Bronchial epithelial cell (primary cell): ENCODE measurements at regions not wholly inside any gene's neighbourhood (a gene's known extent, or its start where the extent isn't known, plus 50 kb on each side); places are given as distances from the start of the nearest gene placed in this dataset.
"Not testable (repeated sequence)": the region's sequence is repeated elsewhere in the genome, so short reads cannot be mapped to it uniquely, and the experiment has no call there.

Source experiments
- DNase-seq: peaks from one replicate; pipeline ENCODE4 v3.0.0-alpha.2; 2010; ENCODE audit warnings: low read depth
- FAIRE-seq: peaks from 2 replicates; lab custom pipeline; 2011; peaks lifted over from hg19 to GRCh38; lab: Jason Lieb, UNC
- H3K27me3 ChIP-seq: 2 replicates; pipeline ENCODE4 v1.5.1; 2011; ENCODE audit warnings: low read length; ENCODE audit not compliant: control insufficient read depth, insufficient read depth
- H3K36me3 ChIP-seq: 2 replicates; pipeline ENCODE4 v1.5.1; 2011; ENCODE audit warnings: low read length; ENCODE audit not compliant: control insufficient read depth, insufficient read depth
- H3K4me3 ChIP-seq: 2 replicates; pipeline ENCODE4 v1.5.1; 2011; ENCODE audit warnings: mild to moderate bottlenecking, low read depth, low read length, control low read depth
- TF ChIP-seq, protein P1 (sequence below): IDR thresholded peaks from 2 replicates; pipeline ENCODE4 v1.5.1; 2011; ENCODE audit warnings: mild to moderate bottlenecking, moderate library complexity, low read length, control low read depth, inconsistent platforms; ENCODE audit not compliant: insufficient read depth, severe bottlenecking

GRCh38 chr4:55004831-55005230, 120.6 kb downstream of the KDR start:
- TF ChIP-seq, protein P1, sequence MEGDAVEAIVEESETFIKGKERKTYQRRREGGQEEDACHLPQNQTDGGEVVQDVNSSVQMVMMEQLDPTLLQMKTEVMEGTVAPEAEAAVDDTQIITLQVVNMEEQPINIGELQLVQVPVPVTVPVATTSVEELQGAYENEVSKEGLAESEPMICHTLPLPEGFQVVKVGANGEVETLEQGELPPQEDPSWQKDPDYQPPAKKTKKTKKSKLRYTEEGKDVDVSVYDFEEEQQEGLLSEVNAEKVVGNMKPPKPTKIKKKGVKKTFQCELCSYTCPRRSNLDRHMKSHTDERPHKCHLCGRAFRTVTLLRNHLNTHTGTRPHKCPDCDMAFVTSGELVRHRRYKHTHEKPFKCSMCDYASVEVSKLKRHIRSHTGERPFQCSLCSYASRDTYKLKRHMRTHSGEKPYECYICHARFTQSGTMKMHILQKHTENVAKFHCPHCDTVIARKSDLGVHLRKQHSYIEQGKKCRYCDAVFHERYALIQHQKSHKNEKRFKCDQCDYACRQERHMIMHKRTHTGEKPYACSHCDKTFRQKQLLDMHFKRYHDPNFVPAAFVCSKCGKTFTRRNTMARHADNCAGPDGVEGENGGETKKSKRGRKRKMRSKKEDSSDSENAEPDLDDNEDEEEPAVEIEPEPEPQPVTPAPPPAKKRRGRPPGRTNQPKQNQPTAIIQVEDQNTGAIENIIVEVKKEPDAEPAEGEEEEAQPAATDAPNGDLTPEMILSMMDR: no peak
- DNase-seq: no peak

GRCh38 chr4:55002431-55002830, 123.0 kb downstream of the KDR start:
- Histone ChIP-seq H3K36me3 (no peaks in the 10 kb centered on the region), H3K4me3 (no peak overlapping the region), H3K27me3 (no peaks in the 10 kb centered on the region)
- FAIRE-seq (no peak), DNase-seq (peak; percentile 43)
- TF ChIP-seq, protein P1: no peak

More at GRCh38 chr4:55004831-55005230, 120.6 kb downstream of the KDR start:
- Histone ChIP-seq H3K27me3 (no peaks in the 10 kb centered on the region), H3K36me3 (no peaks in the 10 kb centered on the region), H3K4me3 (no peak overlapping the region)
- no peak for FAIRE-seq

- TF ChIP-seq, protein P1: no peak
- H3K36me3 ChIP-seq: no peaks in the 10 kb centered on the region
- H3K27me3 ChIP-seq: no peaks in the 10 kb centered on the region
- H3K4me3 ChIP-seq: no peak overlapping the region
- DNase-seq: peak; percentile 22
- no peak for FAIRE-seq
Observed at GRCh38 chr4:55001538-55001937, 123.9 kb downstream of the KDR start.

- Histone ChIP-seq H3K36me3 (no peaks in the 10 kb centered on the region), H3K27me3 (no peaks in the 10 kb centered on the region), H3K4me3 (no peak overlapping the region)
- DNase-seq (peak; percentile 27), FAIRE-seq (no peak)
- TF ChIP-seq, protein P1: peak; percentile 34
Observed at GRCh38 chr4:54999003-54999402, 126.4 kb downstream of the KDR start.

DNA sequence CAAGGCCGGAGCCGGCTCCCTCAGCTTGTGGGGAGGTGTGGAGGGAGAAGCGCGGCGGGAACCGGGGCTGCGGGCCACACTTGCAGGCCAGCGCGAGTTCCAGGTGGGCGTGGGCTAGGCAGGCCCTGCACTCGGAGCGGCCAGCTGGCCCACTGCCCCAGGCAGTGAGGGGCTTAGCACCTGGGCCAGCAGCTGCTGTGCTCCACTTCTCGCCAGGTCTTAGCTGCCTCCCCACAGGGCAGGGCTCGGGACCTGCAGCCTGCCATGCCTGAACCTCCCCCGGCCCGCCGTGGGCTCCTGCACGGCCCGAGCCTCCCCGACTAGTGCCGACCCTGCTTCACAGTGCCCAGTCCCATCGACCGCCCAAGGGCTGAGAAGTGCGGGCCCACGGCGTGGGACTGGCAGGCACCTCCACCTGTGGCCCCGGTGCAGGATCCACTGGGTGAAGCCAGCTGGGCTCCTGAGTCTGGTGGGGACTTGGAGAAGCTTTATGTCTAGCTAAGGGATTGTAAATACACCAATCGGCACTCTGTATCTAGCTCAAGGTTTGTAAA, 131.8 kb downstream of the KDR start:
- not testable (repeated sequence) for H3K4me3 ChIP-seq, H3K36me3 ChIP-seq, FAIRE-seq, DNase-seq, H3K27me3 ChIP-seq

DNA sequence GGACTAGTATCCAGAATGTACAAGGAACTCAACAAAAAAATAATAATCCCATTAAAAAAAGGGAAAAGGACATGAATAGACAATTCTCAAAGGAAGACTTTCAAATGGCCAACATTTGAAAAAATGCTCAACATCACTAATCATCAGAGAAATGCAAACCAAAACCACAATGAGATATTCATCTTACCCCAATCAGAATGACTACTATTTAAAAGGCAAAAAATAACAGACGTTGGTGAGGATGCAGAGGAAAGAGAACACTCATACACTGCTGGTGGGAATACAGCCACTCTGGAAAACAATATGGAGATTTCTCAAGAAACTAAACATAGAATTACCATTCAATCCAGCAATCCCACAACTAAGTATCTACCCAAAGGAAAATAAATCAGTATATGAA, 133.1 kb downstream of the KDR start:
- Histone ChIP-seq H3K27me3 (no peaks in the 10 kb centered on the region), H3K4me3 (no peak overlapping the region), H3K36me3 (no peaks in the 10 kb centered on the region)
- FAIRE-seq (no peak), DNase-seq (no peak)
- TF ChIP-seq, protein P1: no peak
